Stimulated activated CD8-positive, alpha-beta memory T cell treated with anti-CD3 and anti-CD28 coated beads, Interleukin-4, amount 100 ng/mL, for 48 hours (primary cell): ENCODE measurements at regions not wholly inside any gene's neighbourhood (a gene's known extent, or its start where the extent isn't known, plus 50 kb on each side); places are given as distances from the start of the nearest gene placed in this dataset.
"Not testable (repeated sequence)": the region's sequence is repeated elsewhere in the genome, so short reads cannot be mapped to it uniquely, and the experiment has no call there.

Experiments used
- DNase-seq: peaks from one replicate; pipeline ENCODE4 v3.0.0-alpha.2; 2020

GRCh38 chr18:1048032-1048431 is 143.4 kb downstream of the ADCYAP1 start:
- DNase-seq = no peak

DNA sequence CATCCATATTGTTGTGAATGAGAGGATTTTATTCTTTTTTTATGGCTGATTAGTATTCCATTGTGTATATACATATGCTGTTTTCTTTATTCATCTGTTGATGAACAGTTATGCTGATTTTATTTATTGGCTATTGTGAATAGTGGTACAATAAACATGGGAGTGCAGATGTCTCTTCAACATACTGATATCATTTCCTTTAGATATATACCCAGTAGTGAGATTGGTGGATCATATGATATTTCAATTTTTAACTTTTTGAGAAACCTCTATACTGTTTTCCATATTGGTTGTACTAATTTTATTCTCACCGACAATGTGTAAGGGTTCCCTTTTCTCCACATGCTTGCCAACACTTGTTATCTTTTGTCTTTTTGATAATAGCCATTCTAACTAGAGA is 144.5 kb downstream of the ADCYAP1 start:
- no peak for DNase-seq

DNA sequence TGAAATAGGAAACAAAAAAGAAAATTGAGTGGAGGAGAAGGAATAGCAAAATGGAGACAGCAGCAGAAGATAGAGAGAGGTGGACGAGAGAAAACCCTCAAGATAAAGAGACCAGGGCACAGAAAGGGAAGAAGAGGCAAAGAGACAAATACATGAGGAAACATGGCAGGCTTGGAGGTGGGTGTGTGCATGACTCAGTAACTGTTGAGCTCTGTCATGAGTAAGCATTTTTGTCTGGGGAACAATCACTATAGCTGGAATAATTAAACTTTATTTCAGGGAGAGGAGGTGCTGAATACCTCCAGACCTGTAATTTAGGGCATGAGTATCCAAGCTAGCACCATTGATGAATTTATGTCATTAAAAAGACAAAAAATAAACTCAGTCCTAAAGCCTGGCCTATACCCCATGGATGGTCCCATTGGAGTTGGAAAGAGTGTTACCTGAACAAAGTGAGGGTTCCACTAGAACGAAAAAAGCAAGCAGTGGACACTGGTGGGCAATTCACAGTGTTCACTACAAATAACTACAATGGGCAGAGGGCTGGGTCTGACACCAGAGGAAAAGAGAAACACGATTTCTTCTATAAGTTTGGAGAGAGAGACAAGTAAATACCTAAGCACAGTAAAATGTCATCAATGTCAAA is 145.5 kb downstream of the ADCYAP1 start:
- no peak for DNase-seq

GRCh38 chr18:1052301-1052700 is 147.6 kb downstream of the ADCYAP1 start:
- DNase-seq = no peak

GRCh38 chr18:1053331-1054315 is 149.0 kb downstream of the ADCYAP1 start:
- DNase-seq = no peak

- DNase-seq = no peak
Measured at GRCh38 chr18:1056404-1056803, 151.7 kb downstream of the ADCYAP1 start.

GRCh38 chr18:1057367-1057766 is 152.7 kb downstream of the ADCYAP1 start:
- no peak for DNase-seq

GRCh38 chr18:1062588-1062987 is 157.9 kb downstream of the ADCYAP1 start:
- no peak for DNase-seq

DNA sequence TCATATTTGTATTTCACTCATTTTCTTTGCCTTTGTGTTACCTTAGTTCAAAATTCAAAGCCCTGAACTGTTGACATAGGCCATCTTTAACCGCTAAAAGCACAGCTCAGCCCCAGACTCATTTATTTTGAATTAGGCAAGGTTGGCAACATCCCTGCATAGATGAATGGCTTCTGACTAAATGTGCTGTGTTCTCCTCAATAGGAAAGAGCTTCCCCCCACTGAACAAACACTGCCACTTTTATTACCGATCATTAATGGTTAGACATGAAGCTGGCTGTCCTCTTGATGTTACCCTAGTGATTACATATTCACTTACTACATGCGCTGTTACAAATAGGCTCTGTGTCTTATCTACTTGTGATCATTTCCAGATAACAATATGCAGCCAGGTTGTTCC is 170.7 kb downstream of the ADCYAP1 start:
- DNase-seq = no peak

GRCh38 chr18:1075876-1076275 is 171.2 kb downstream of the ADCYAP1 start:
- DNase-seq = no peak

- DNase-seq = no peak
Measured at GRCh38 chr18:1078301-1078700, 173.6 kb downstream of the ADCYAP1 start.

- DNase-seq = not testable (repeated sequence)
Measured at GRCh38 chr18:1083675-1084074, 179.0 kb downstream of the ADCYAP1 start.

GRCh38 chr18:1090758-1091157 is 186.1 kb downstream of the ADCYAP1 start:
- DNase-seq = no peak

DNA sequence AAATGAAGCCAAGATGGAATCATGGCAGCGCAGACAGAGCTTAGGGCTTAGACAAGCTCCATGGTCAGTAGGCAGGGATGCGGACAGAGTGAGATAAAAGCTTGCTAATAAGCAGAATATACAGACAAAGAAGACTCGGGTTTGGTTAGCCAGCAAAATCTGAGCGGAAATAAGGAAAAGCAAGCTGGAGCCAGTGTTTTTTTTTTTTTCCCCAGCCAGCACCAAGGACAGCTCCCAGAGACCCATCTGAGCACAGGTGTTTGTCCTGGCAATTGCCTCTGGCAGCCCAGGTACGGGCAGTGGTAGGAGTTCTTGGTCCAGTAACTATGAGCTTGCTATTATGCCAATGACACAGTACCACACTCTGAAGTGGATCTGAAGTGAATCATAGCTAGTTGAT is 187.6 kb downstream of the ADCYAP1 start:
- no peak for DNase-seq

DNA sequence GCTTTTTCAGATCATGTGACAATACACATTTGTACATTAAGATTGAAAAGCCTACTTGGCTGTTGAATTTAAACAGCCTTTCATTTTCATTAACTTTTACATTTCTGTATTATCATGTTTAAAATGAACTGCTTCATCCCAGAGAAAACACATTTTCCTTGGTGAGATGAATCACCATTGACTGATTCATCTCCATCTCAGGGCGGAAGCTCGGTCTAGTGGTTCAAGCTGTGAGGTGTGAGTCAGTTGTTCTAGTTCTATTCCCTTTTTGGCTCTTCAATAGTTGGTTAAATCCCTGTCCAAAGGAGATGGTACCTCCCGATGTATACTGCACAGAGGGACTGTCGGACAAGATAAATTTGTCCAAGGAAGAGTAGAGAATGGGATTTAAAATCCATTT is 189.7 kb downstream of the ADCYAP1 start:
- DNase-seq = no peak

- DNase-seq = not testable (repeated sequence)
Measured at GRCh38 chr18:1097991-1098735, 193.5 kb downstream of the ADCYAP1 start.

GRCh38 chr18:1102848-1103247 is 198.2 kb downstream of the ADCYAP1 start:
- no peak for DNase-seq

DNA sequence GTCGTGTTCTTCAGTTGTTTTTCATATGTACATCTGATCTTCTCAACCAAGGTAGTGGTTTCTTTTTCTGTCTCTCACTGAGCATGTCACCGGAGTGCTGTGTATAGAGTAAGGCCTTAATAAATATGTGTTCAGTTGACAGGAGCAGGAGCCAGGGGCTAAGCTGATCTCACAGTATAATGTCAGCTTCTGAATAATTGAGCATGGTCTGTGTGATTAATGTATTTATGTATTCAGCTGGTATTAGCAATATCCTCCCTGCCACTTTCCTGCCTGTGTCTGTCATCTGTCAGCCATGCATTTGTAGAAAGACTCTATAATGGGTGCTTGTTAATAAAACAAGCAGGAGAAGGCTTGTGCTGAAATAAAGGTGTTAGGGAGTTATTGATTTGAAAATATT is 198.9 kb downstream of the ADCYAP1 start:
- DNase-seq = no peak

GRCh38 chr18:1104181-1104881 is 199.7 kb downstream of the ADCYAP1 start:
- DNase-seq = no peak

DNA sequence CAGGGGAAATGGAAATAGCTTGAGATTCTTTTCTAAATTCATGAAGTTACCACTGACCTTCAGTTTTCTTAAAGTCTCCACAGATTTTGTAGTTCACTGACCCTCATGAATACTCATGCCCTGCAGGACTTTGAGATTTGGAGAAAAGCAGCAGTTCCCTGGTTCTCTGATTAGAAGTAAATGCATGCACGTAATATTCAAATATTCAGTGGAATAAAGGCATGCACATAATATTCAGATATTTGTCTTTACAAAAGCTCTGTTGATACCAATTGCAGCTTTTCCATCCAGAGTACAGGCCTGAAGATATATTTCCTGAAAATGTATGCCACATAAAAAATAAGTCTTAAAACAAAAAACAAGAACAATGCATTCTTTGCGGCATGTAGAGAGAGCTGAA is 219.8 kb downstream of the ADCYAP1 start:
- no peak for DNase-seq

- no peak for DNase-seq
Measured at GRCh38 chr18:1133541-1133940, 228.9 kb downstream of the ADCYAP1 start.

DNA sequence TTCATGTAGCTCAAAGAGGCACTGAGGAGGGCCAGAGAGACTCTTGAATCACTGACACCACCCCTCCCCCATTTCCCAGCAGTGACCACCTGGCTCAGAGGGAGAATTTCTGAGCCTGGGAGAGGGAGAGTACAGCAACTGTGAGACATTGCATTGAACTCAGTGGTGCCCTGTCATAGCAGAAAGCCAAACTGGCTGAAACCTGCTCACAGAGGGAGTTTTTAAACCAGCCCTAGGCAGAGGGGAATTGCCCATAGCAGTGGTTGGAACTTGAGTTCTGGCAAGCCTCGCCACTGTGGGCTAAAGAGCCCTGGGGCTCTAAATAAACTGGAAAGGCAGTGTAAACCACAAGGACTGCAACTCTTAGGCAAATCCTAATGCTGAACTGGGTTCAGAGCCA is 243.1 kb downstream of the ADCYAP1 start:
- DNase-seq = no peak

DNA sequence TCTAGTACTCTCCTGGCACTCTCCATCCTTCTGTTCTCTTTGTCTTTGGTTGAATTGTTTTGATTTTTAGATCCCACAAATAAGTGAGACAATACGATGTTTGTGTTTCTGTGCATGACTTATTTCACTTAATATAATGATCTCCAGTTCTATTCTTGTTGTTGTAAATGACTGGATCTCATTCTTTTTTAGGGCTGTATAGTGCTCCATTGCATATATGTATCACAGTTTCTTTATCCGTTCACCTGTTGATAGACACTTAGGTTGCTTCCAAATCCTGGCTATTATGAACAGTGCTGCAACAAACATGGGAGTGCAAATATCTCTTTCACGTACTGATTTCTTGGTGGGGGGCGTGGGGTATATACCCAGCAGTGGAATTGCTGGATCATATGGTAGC is 245.0 kb downstream of the ADCYAP1 start:
- DNase-seq = no peak
